ENCODE measurements at regions not wholly inside any gene's neighbourhood (a gene's known extent, or its start where the extent isn't known, plus 50 kb on each side); places are given as distances from the start of the nearest gene placed in this dataset.

GRCh38 chr2:123164216-123164615 lies 860.9 kb upstream of the CNTNAP5 start:
- ATAC-seq (ENCODE audit: low FRiP score) (no peak), DNase-seq (ENCODE audit: low spot score) (no peak)
- TF ChIP-seq, protein P1, sequence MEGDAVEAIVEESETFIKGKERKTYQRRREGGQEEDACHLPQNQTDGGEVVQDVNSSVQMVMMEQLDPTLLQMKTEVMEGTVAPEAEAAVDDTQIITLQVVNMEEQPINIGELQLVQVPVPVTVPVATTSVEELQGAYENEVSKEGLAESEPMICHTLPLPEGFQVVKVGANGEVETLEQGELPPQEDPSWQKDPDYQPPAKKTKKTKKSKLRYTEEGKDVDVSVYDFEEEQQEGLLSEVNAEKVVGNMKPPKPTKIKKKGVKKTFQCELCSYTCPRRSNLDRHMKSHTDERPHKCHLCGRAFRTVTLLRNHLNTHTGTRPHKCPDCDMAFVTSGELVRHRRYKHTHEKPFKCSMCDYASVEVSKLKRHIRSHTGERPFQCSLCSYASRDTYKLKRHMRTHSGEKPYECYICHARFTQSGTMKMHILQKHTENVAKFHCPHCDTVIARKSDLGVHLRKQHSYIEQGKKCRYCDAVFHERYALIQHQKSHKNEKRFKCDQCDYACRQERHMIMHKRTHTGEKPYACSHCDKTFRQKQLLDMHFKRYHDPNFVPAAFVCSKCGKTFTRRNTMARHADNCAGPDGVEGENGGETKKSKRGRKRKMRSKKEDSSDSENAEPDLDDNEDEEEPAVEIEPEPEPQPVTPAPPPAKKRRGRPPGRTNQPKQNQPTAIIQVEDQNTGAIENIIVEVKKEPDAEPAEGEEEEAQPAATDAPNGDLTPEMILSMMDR (IDR thresholded peaks at IDR 0.05), result no peak

GRCh38 chr2:123165616-123166015 lies 859.5 kb upstream of the CNTNAP5 start:
- DNase-seq (ENCODE audit: low spot score) (no peak), ATAC-seq (ENCODE audit: low FRiP score) (no peak)
- TF ChIP-seq, protein P1 (IDR thresholded peaks at IDR 0.05), result no peak

DNA sequence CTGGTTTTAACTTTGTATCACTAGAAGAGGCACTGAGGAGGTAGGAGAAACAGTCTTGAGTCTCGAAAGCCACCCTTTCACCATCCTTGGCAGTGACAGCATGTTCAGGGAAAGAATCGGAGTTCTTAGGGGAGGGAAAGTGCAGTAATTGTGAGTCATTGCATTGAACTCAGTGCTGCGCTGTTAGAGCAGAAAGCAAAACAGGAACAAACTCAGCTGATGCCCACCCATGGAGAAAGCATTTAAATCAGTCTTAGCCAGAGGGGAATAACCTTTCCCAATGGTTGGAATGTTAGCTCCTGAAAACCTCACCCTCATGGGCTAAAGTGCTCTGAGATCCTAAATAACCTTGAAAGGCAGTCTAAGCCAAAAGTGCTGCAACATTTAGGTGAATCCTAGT lies 845.6 kb upstream of the CNTNAP5 start:
- DNase-seq (ENCODE audit: low spot score) (no peak), ATAC-seq (ENCODE audit: low FRiP score) (no peak)
- TF ChIP-seq, protein P1 (IDR thresholded peaks at IDR 0.05), result no peak

DNA sequence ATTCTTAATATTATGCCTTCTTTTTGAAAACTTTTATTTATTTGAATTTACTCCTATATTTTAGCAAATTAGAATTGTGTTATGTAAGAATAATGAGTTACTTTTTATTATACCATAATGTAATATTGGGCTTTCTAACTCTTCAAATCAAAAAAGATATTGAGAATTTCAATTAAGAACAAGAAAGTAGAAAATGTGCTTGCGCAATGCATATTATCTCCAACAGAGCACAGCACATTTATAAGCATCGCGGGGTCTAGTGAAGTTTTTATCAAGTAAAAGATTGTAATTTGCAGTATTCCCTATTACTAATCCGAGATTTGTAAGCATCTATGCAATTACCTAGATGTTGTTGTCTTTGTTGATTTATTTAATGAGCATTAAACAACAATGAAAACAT lies 829.1 kb upstream of the CNTNAP5 start:
- TF ChIP-seq, protein P1 (IDR thresholded peaks at IDR 0.05), result no peak
- DNase-seq (ENCODE audit: low spot score) (no peak), ATAC-seq (ENCODE audit: low FRiP score) (no peak)

DNA sequence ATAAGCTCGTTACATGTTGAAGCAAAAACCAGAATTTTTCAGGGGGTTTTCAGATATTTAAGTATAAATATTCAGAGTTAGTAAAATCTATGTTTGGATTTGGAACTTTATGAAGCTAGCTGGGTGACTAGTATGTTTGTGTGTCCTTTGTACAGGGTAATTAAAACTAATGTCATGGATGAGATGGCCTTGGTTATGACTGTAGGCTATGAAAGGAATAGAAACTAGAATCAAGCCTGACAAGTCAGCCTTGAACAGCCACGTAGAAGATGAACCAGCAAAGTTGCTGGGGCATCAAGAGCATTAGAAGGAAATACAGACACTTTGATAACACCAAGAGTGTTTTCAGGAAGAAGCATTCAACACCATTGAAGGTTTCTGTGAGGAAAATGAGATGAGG lies 825.1 kb upstream of the CNTNAP5 start:
- DNase-seq (ENCODE audit: low spot score), result no peak
- ATAC-seq (ENCODE audit: low FRiP score), result no peak
- TF ChIP-seq, protein P1 (IDR thresholded peaks at IDR 0.05), result no peak

- ATAC-seq (ENCODE audit: low FRiP score) (no peak), DNase-seq (ENCODE audit: low spot score) (no peak)
- TF ChIP-seq, protein P1 (IDR thresholded peaks at IDR 0.05), result no peak
These were observed 817.8 kb upstream of the CNTNAP5 start for GRCh38 chr2:123207245-123207644.

DNA sequence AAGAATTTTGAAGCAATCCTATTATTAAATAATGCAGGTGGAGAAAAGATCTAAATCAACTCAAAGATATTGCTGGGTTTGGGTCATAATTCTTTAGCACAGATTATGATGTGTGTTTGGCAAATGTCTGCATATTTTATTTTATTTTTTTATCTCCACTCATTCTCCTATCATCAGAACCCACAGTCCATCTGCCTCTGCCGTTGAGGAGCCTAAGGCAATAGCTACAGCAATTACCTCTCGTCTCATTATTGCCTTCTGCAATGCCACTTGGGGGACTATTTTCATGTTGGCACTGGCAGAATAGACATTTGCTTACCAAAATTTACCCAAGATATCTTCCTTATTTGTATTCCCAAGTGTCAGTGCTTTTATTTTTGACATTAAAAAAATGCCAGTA lies 815.9 kb upstream of the CNTNAP5 start:
- DNase-seq (ENCODE audit: low spot score) (no peak), ATAC-seq (ENCODE audit: low FRiP score) (no peak)
- TF ChIP-seq, protein P1 (IDR thresholded peaks at IDR 0.05), result no peak

All from omental fat pad (tissue), 3 donors.